Sigmoid colon (tissue), 6 donors: ENCODE measurements at regions not wholly inside any gene's neighbourhood (a gene's known extent, or its start where the extent isn't known, plus 50 kb on each side); places are given as distances from the start of the nearest gene placed in this dataset.
A peak's percentile ranks its signal among the peaks of the same experiment; 100 is the strongest.

Experiments
- DNase-seq: peaks from one replicate; pipeline ENCODE4 v3.0.0-alpha.2; 2019
- H3K27ac ChIP-seq, 4 donors: fragments of 200-600 bp; sonication (generic); one replicate each; pipeline ENCODE4 v1.5.1; 2016 to 2019; ENCODE audit warnings: mild to moderate bottlenecking in 1 of 4
- H3K27me3 ChIP-seq, 3 donors: fragments of 200-600 bp; sonication (generic); one replicate each; pipeline ENCODE4 v1.5.1; 2019; ENCODE audit warnings: mild to moderate bottlenecking in 1 of 3
- H3K36me3 ChIP-seq, 4 donors: fragments of 200-600 bp; sonication (generic); one replicate each; pipeline ENCODE4 v1.5.1; 2016 to 2019
- H3K4me1 ChIP-seq, 4 donors: fragments of 200-600 bp; sonication (generic); one replicate each; pipeline ENCODE4 v1.5.1; 2017 to 2019
- H3K4me3 ChIP-seq, 4 donors: fragments of 200-600 bp; sonication (generic); one replicate each; pipeline ENCODE4 v1.5.1; 2017 to 2019; ENCODE audit warnings: mild to moderate bottlenecking in 2 of 4, moderate library complexity in 1 of 4
- H3K9me3 ChIP-seq, 4 donors: fragments of 200-600 bp in 3 of 4; sonication (generic) in 3 of 4; one replicate each; pipeline versions ENCODE4 v1.5.1 to v1.6.1; 2013 to 2019
- EP300 ChIP-seq, 4 donors: sonication (generic); formaldehyde crosslinking; IDR thresholded peaks; one replicate each; pipeline ENCODE4 v1.6.1; 2017; ENCODE audit warnings: antibody characterized with exemption in 4 of 4
- POLR2A ChIP-seq, 2 donors: fragments of 450-650 bp; IDR thresholded peaks; one replicate each; pipeline ENCODE4 v1.6.1; 2016; ENCODE audit warnings: antibody characterized with exemption in 2 of 2, mild to moderate bottlenecking in 2 of 2, moderate library complexity in 2 of 2
- POLR2AphosphoS5 ChIP-seq, 4 donors: sonication (generic); formaldehyde crosslinking; IDR thresholded peaks; one replicate each; pipeline ENCODE4 v1.6.1; 2017; ENCODE audit warnings: antibody characterized with exemption in 4 of 4
- WGBS, 2 donors: extraction: QIAGEN DNeasy Blood & Tissue Kit; methylation state at CpG; one replicate each; pipeline ENCODE4 v1.1.7; 2013; 5-methylcytosine and 5-hydroxymethylcytosine counted together
- intact Hi-C: fragments of 100-400 bp; cut with DNase I; formaldehyde crosslinking; loops from one replicate; pipeline ENCODE4 v1.15.1; 2023
- TF ChIP-seq, protein P1 (sequence below), 4 experiments: fragments of 450-650 bp in 3 of 4; fragments of 200-600 bp in 1 of 4; IDR thresholded peaks; one replicate each; pipeline ENCODE4 v1.5.1; 2016 to 2019; ENCODE audit warnings: antibody characterized with exemption in 4 of 4, mild to moderate bottlenecking in 3 of 4, moderate library complexity in 2 of 4
- donor health status: healthy with polysubstance abuse.
- donor health status: healthy.

DNA sequence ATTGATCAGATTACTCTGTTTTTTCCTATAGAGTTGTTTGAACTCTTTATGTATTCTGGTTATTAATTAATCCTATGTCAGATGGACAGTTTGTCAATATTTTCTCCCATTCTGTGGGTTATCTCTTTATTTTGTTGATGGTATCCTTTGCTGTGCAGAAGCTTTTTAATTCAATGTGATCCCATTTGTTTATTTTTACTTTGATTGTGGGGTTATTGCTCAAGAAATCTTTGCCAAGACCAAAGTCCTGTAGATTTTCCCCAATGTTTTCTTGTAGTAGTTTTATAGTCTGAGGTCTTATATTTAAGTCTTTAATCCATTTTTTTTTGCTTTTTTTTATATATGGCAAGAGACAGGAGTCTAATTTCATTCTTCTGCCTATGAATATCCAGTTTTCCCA, 86.2 kb upstream of the FIGN start:
- no peaks in the 10 kb centered on the region for H3K36me3 ChIP-seq
- H3K4me3 ChIP-seq = no peak overlapping the region
- TF ChIP-seq, protein P1, sequence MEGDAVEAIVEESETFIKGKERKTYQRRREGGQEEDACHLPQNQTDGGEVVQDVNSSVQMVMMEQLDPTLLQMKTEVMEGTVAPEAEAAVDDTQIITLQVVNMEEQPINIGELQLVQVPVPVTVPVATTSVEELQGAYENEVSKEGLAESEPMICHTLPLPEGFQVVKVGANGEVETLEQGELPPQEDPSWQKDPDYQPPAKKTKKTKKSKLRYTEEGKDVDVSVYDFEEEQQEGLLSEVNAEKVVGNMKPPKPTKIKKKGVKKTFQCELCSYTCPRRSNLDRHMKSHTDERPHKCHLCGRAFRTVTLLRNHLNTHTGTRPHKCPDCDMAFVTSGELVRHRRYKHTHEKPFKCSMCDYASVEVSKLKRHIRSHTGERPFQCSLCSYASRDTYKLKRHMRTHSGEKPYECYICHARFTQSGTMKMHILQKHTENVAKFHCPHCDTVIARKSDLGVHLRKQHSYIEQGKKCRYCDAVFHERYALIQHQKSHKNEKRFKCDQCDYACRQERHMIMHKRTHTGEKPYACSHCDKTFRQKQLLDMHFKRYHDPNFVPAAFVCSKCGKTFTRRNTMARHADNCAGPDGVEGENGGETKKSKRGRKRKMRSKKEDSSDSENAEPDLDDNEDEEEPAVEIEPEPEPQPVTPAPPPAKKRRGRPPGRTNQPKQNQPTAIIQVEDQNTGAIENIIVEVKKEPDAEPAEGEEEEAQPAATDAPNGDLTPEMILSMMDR (IDR thresholded peaks at IDR 0.05) = no peak
- TF ChIP-seq POLR2A (IDR thresholded peaks at IDR 0.05) = no peak
- TF ChIP-seq POLR2AphosphoS5 (IDR thresholded peaks at IDR 0.05) = no peak
- no peak for TF ChIP-seq EP300 (IDR thresholded peaks at IDR 0.05)
- no peak for DNase-seq
- intact Hi-C loops = no loop called here
- H3K9me3 ChIP-seq = peaks cover 0 to 2% (median 0%) of the 10 kb centered on the region in 4 donors
- no peaks in the 10 kb centered on the region for H3K4me1 ChIP-seq
- no peak overlapping the region for H3K27ac ChIP-seq
- no peaks in the 10 kb centered on the region for H3K27me3 ChIP-seq

DNA sequence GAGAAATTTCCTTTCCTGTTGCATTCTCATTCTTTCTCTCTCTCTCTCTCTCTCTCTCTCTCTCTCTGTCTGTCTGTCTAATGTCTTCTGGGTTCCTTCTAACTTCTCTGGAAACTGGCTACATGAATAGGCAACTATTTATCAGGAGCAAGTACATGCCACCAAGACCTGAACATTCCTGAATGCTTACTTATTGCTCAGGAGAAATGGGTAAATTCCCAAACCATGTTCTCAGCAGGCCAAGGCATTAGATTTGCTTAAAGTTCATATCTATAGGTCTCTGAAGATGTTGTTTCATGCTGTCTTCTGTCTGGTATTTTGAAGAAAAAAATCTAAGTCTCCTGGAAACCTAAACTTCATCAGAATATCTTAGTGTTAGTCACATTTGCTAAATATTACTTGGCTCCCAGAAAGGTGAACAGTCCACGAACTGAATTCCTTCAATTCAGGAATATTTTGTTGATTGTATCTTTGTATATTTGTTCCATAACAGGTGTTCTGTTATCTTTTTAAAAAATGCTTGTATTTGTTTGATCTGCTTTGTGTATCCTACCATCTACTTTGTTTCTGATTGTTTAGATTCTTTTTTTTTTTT, 77.2 kb upstream of the FIGN start:
- Histone ChIP-seq H3K9me3 (peaks cover 0 to 2% (median 0%) of the 10 kb centered on the region in 4 donors), H3K4me1 (no peaks in the 10 kb centered on the region), H3K27me3 (no peaks in the 10 kb centered on the region), H3K4me3 (no peak overlapping the region), H3K27ac (no peak overlapping the region), H3K36me3 (no peaks in the 10 kb centered on the region)
- TF ChIP-seq EP300 (IDR thresholded peaks at IDR 0.05) = no peak
- TF ChIP-seq, protein P1 (IDR thresholded peaks at IDR 0.05) = no peak
- TF ChIP-seq POLR2AphosphoS5 (IDR thresholded peaks at IDR 0.05) = no peak
- TF ChIP-seq POLR2A (IDR thresholded peaks at IDR 0.05) = no peak
- 56 to 78% methylated on average over 1 of the region's 1 CpG for WGBS, 2 donors
- intact Hi-C loops = no loop called here
- no peak for DNase-seq

DNA sequence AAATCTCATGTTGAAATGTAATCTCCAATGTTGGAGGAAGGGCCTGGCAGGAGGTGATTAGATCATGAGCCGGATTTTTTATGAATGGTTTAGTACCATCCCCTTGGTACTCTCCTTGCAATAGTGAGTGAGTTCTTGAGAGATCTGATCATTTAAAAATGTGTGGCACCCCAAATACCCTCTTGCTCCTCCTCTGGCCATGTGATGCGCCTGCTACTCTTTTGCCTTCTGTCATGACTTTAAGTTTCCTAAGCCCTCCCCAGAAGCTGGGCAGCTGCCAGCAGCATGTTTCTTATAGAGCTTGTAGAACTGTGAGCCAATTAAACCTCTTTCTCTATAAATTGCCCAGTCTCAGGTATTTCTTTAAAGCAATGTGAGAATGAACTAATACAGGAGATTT, 72.6 kb upstream of the FIGN start:
- Histone ChIP-seq H3K9me3 (no peaks in the 10 kb centered on the region), H3K36me3 (no peaks in the 10 kb centered on the region), H3K4me1 (no peaks in the 10 kb centered on the region), H3K4me3 (no peak overlapping the region), H3K27me3 (no peaks in the 10 kb centered on the region), H3K27ac (no peak overlapping the region)
- 85 to 92% methylated on average over 2 of the region's 2 CpGs for WGBS, 2 donors
- DNase-seq = no peak
- TF ChIP-seq POLR2AphosphoS5 (IDR thresholded peaks at IDR 0.05) (no peak), EP300 (IDR thresholded peaks at IDR 0.05) (no peak), POLR2A (IDR thresholded peaks at IDR 0.05) (no peak)
- intact Hi-C loops = no loop called here

DNA sequence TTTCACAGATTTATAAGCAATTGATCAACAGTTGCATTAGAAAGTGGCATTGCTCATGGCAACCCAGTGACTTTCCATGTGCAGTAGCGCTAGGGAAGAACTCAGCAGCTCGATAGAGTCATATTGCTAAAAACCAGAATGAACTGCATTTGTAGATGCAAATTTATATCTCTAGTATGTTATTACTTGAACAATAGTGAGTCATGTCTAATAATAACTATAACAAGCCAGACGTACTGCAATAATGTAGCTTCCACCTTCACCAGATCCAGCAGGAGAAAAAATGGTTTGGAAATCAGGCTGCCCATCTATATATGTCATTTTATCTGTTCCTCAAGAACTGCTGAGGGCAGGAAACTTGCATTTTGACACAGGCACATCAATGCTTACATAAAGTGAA, 66.5 kb upstream of the FIGN start:
- Histone ChIP-seq H3K27ac (no peak overlapping the region), H3K36me3 (no peaks in the 10 kb centered on the region), H3K4me1 (peaks cover 0 to 33% (median 31%) of the 10 kb centered on the region in 4 donors), H3K27me3 (no peaks in the 10 kb centered on the region), H3K9me3 (no peaks in the 10 kb centered on the region), H3K4me3 (no peak overlapping the region)
- WGBS, 2 donors = 78 to 83% methylated on average over 3 of the region's 3 CpGs
- no peak for DNase-seq
- intact Hi-C loops = no loop called here
- TF ChIP-seq POLR2AphosphoS5 (IDR thresholded peaks at IDR 0.05) = no peak
- no peak for TF ChIP-seq POLR2A (IDR thresholded peaks at IDR 0.05)
- TF ChIP-seq EP300 (IDR thresholded peaks at IDR 0.05) = no peak
- TF ChIP-seq, protein P1 (IDR thresholded peaks at IDR 0.05) = no peak

DNA sequence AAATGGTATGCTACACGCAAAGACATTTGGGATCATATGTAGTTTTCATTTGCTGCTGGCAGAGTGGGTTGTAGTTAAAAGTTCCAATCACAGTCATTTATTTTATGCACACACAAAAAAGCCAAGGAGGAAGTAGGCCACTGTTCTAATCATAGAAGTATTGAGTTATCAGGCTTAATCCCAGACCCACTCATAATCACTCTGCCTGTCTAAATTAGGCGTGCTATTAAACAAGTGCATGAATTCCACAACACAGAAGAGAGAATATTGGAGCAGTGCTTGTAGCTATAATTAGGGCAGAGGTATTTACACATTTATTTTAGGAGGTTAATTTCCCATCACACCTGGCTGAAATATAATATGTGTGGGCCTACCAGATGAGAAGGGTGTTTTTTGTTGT, 65.7 kb upstream of the FIGN start:
- Histone ChIP-seq H3K9me3 (no peaks in the 10 kb centered on the region), H3K27ac (peak overlapping the region in 2 of 4 donors; percentile 29 to 51), H3K27me3 (no peaks in the 10 kb centered on the region), H3K4me3 (no peak overlapping the region), H3K36me3 (no peaks in the 10 kb centered on the region), H3K4me1 (peaks cover 0 to 33% (median 31%) of the 10 kb centered on the region in 4 donors)
- DNase-seq = no peak
- TF ChIP-seq POLR2AphosphoS5 (IDR thresholded peaks at IDR 0.05) = no peak
- TF ChIP-seq POLR2A (IDR thresholded peaks at IDR 0.05) = no peak
- no peak for TF ChIP-seq EP300 (IDR thresholded peaks at IDR 0.05)
- TF ChIP-seq, protein P1 (IDR thresholded peaks at IDR 0.05) = no peak
- WGBS, 2 donors = 83 to 85% methylated on average over 2 of the region's 2 CpGs
- intact Hi-C loops = no loop called here
